ENCODE measurements at regions not wholly inside any gene's neighbourhood (a gene's known extent, or its start where the extent isn't known, plus 50 kb on each side); places are given as distances from the start of the nearest gene placed in this dataset.

- FAIRE-seq = no peak
- Histone ChIP-seq H3K4me3 (no peak overlapping the region), H3K9me3 (replicated peaks; ENCODE audit: control insufficient read depth, insufficient read depth, low read length) (no peaks in the 10 kb centered on the region), H3K27ac (ENCODE audit: control insufficient read depth, insufficient read depth) (no peak overlapping the region), H3K4me1 (ENCODE audit: control insufficient read depth, insufficient read depth, low read length) (no peaks in the 10 kb centered on the region), H3K79me2 (ENCODE audit: control insufficient read depth, insufficient read depth, low read length) (no peaks in the 10 kb centered on the region), H3K9ac (ENCODE audit: control insufficient read depth, insufficient read depth, low read length) (no peak overlapping the region), H2AFZ (ENCODE audit: control insufficient read depth, low read depth, low read length) (no peak overlapping the region), H3K27me3 (replicated peaks in 1 of 2; ENCODE audit: control insufficient read depth in 2 of 2, insufficient read depth in 2 of 2, low read length in 1 of 2) (no peaks in the 10 kb centered on the region; a peak in 1 of 4 replicates), H3K36me3 (ENCODE audit: control insufficient read depth in 2 of 2, insufficient read depth in 2 of 2, low read length in 1 of 2) (no peaks in the 10 kb centered on the region), H3K4me2 (ENCODE audit: control insufficient read depth, insufficient read depth) (no peak overlapping the region), H4K20me1 (ENCODE audit: control insufficient read depth, insufficient read depth) (no peaks in the 10 kb centered on the region)
- no peak for DNase-seq (ENCODE audit: low read depth, low spot score)
- no TSS peak for BruUV-seq (replicated peaks)
- no peak for TF ChIP-seq SREBF1 (IDR thresholded peaks at IDR 0.05; ENCODE audit: low read length)
- intact Hi-C loops (cut with micrococcal nuclease; ENCODE audit: unreplicated experiment) (no loop called here), in situ Hi-C loops (cut with MboI) (no loop called here)
- SMC1A ChIA-PET (ENCODE audit: uncharacterized antibody, unreplicated experiment) = no interaction called here
- RAD21 ChIA-PET (ENCODE audit: unreplicated experiment) = no interaction called here
- CTCF ChIA-PET = no interaction called here
- POLR2A ChIA-PET = no interaction called here
- ATAC-seq = no peak
- WGBS (ENCODE audit: insufficient coverage, insufficient replicate concordance, low lambda C conversion rate, missing lambda C conversion rate) = 68% methylated on average over 4 of the region's 4 CpGs
Observed at GRCh38 chr5:82480331-82480730, 202.2 kb upstream of the RPS23 start.

- intact Hi-C loops (cut with micrococcal nuclease; ENCODE audit: unreplicated experiment) (no loop called here), in situ Hi-C loops (cut with MboI) (no loop called here)
- H3K4me1 ChIP-seq (ENCODE audit: control insufficient read depth, insufficient read depth, low read length) = no peaks in the 10 kb centered on the region
- no peak overlapping the region for H3K4me3 ChIP-seq
- H3K79me2 ChIP-seq (ENCODE audit: control insufficient read depth, insufficient read depth, low read length) = no peaks in the 10 kb centered on the region
- H3K9ac ChIP-seq (ENCODE audit: control insufficient read depth, insufficient read depth, low read length) = no peak overlapping the region
- no peaks in the 10 kb centered on the region for H3K9me3 ChIP-seq (replicated peaks; ENCODE audit: control insufficient read depth, insufficient read depth, low read length)
- H2AFZ ChIP-seq (ENCODE audit: control insufficient read depth, low read depth, low read length) = no peak overlapping the region
- DNase-seq (ENCODE audit: low read depth, low spot score) (no peak), ATAC-seq (no peak), FAIRE-seq (no peak)
- POLR2A ChIA-PET = no interaction called here
- RAD21 ChIA-PET (ENCODE audit: unreplicated experiment) = no interaction called here
- no TSS peak for BruUV-seq (replicated peaks)
- no peaks in the 10 kb centered on the region; a peak in 1 of 4 replicates for H3K27me3 ChIP-seq (replicated peaks in 1 of 2; ENCODE audit: control insufficient read depth in 2 of 2, insufficient read depth in 2 of 2, low read length in 1 of 2)
- WGBS (ENCODE audit: insufficient coverage, insufficient replicate concordance, low lambda C conversion rate, missing lambda C conversion rate) = 0% methylated on average over 1 of the region's 1 CpG
- CTCF ChIA-PET = no interaction called here
- H4K20me1 ChIP-seq (ENCODE audit: control insufficient read depth, insufficient read depth) = no peaks in the 10 kb centered on the region
- H3K27ac ChIP-seq (ENCODE audit: control insufficient read depth, insufficient read depth) = no peak overlapping the region
- no peaks in the 10 kb centered on the region for H3K36me3 ChIP-seq (ENCODE audit: control insufficient read depth in 2 of 2, insufficient read depth in 2 of 2, low read length in 1 of 2)
- SMC1A ChIA-PET (ENCODE audit: uncharacterized antibody, unreplicated experiment) = no interaction called here
- no peak overlapping the region for H3K4me2 ChIP-seq (ENCODE audit: control insufficient read depth, insufficient read depth)
- TF ChIP-seq MAX (IDR thresholded peaks at IDR 0.05; ENCODE audit: low read depth, low read length) = no peak
- TF ChIP-seq HDGF (IDR thresholded peaks at IDR 0.05) = no peak
- TF ChIP-seq E4F1 (IDR thresholded peaks at IDR 0.05; ENCODE audit: borderline replicate concordance, partially characterized antibody) = no peak
- TF ChIP-seq MEF2A (IDR thresholded peaks at IDR 0.05; ENCODE audit: insufficient read depth, low read depth, low read length) = no peak
- no peak for TF ChIP-seq FOS (IDR thresholded peaks at IDR 0.05; ENCODE audit: borderline replicate concordance, extremely low read depth, insufficient read length)
- TF ChIP-seq NRF1 (conservative IDR thresholded peaks at IDR 0.05; ENCODE audit: low read depth, low read length) = no peak
- no peak for TF ChIP-seq SMAD1 (IDR thresholded peaks at IDR 0.05; ENCODE audit: low read depth, partially characterized antibody)
- no peak for TF ChIP-seq MXI1 (IDR thresholded peaks at IDR 0.05; ENCODE audit: low read depth, low read length)
- no peak for TF ChIP-seq CHD2 (IDR thresholded peaks at IDR 0.05; ENCODE audit: borderline replicate concordance, low read depth, low read length)
- TF ChIP-seq RFX5 (IDR thresholded peaks at IDR 0.05; ENCODE audit: low read depth, low read length) = no peak
- TF ChIP-seq RELB (IDR thresholded peaks at IDR 0.05; ENCODE audit: low read depth) = no peak
Observed at GRCh38 chr5:82476155-82476554, 198.0 kb upstream of the RPS23 start.

Data from GM12878 (cell line).